GM23338 (cell line): ENCODE measurements at regions not wholly inside any gene's neighbourhood (a gene's known extent, or its start where the extent isn't known, plus 50 kb on each side); places are given as distances from the start of the nearest gene placed in this dataset.

ENCODE experiments used
- ATAC-seq: fragments of 200-7000 bp; cut with Tn5 transposase; 3 replicates; pipeline ENCODE4 v1.9.1; 2020
- DNase-seq: peaks from one replicate; pipeline ENCODE4 v3.0.0-alpha.2; 2015; ENCODE audit warnings: low spot score
- H2AFZ ChIP-seq: fragments of 200-600 bp; sonication (generic); 2 replicates; pipeline ENCODE4 v1.8.0; 2016; ENCODE audit warnings: antibody characterized with exemption, mild to moderate bottlenecking, moderate library complexity
- H3F3A ChIP-seq: fragments of 200-600 bp; sonication (generic); replicated peaks from 2 replicates; pipeline ENCODE4 v1.8.0; 2017; ENCODE audit warnings: antibody characterized with exemption, mixed run types, low read depth
- H3K27ac ChIP-seq: fragments of 200-600 bp; sonication (generic); 2 replicates; pipeline ENCODE4 v1.6.1; 2016; ENCODE audit warnings: low read depth
- H3K27me3 ChIP-seq: fragments of 200-600 bp; sonication (generic); 2 replicates; pipeline ENCODE4 v1.8.0; 2016; ENCODE audit warnings: mild to moderate bottlenecking, mixed run types, moderate library complexity; ENCODE audit not compliant: insufficient read depth
- H3K36me3 ChIP-seq: fragments of 200-600 bp; sonication (generic); 2 replicates; pipeline ENCODE4 v1.8.0; 2016; ENCODE audit warnings: mild to moderate bottlenecking; ENCODE audit not compliant: insufficient read depth
- H3K4me1 ChIP-seq: fragments of 200-600 bp; sonication (generic); 2 replicates; pipeline ENCODE4 v1.8.0; 2016; ENCODE audit warnings: mild to moderate bottlenecking, moderate library complexity; ENCODE audit not compliant: insufficient read depth
- H3K4me2 ChIP-seq: fragments of 200-600 bp; sonication (generic); 2 replicates; pipeline ENCODE4 v1.7.1; 2017; ENCODE audit warnings: mixed run types
- H3K4me3 ChIP-seq: fragments of 200-600 bp; sonication (generic); 2 replicates; pipeline ENCODE4 v1.6.1; 2016; ENCODE audit warnings: mixed run types
- H3K79me2 ChIP-seq: fragments of 200-600 bp; sonication (generic); replicated peaks from 2 replicates; pipeline ENCODE4 v1.8.0; 2017; ENCODE audit warnings: mild to moderate bottlenecking; ENCODE audit not compliant: insufficient read depth
- H3K9me2 ChIP-seq: fragments of 200-600 bp; sonication (generic); 2 replicates; pipeline ENCODE4 v1.8.0; 2017; ENCODE audit not compliant: insufficient read depth
- H4K20me1 ChIP-seq: fragments of 200-600 bp; sonication (generic); replicated peaks from 2 replicates; pipeline ENCODE4 v1.8.0; 2017; ENCODE audit warnings: mild to moderate bottlenecking; ENCODE audit not compliant: insufficient read depth
- H3K27ac Mint-ChIP-seq: 2 replicates; pipeline ENCODE4 v1.8.0; 2020; ENCODE audit warnings: inconsistent platforms, mild to moderate bottlenecking, moderate library complexity, mixed read lengths
- H3K27me3 Mint-ChIP-seq: 3 replicates; pipeline ENCODE4 v1.8.0; 2022; ENCODE audit warnings: low read depth, mild to moderate bottlenecking, moderate library complexity, mixed read lengths, inconsistent platforms; ENCODE audit not compliant: insufficient read depth, poor library complexity
- H3K36me3 Mint-ChIP-seq: 3 replicates; pipeline ENCODE4 v1.8.0; 2021; ENCODE audit warnings: low read depth, mild to moderate bottlenecking, inconsistent platforms, moderate library complexity, mixed read lengths
- H3K4me1 Mint-ChIP-seq: 3 replicates; pipeline ENCODE4 v1.8.0; 2020; ENCODE audit warnings: mild to moderate bottlenecking, inconsistent platforms, mixed read lengths
- H3K4me3 Mint-ChIP-seq: 3 replicates; pipeline ENCODE4 v1.8.0; 2021; ENCODE audit warnings: moderate library complexity, mild to moderate bottlenecking, inconsistent platforms, mixed read lengths
- H3K9me3 Mint-ChIP-seq: 3 replicates; pipeline ENCODE4 v1.8.0; 2020; ENCODE audit warnings: moderate library complexity, mild to moderate bottlenecking, inconsistent platforms, mixed read lengths
- CREB1 ChIP-seq: fragments of 250-450 bp; sonication (Bioruptor Pico); IDR thresholded peaks from 2 replicates; pipeline ENCODE4 v1.5.0; 2020; ENCODE audit warnings: low read depth, mild to moderate bottlenecking, moderate library complexity
- CTCF ChIP-seq, 2 experiments: fragments of 200-600 bp in 1 of 2; sonication (generic) in 1 of 2; conservative IDR thresholded peaks; 2 replicates each; pipeline versions ENCODE4 v1.5.1 to v1.6.1; 2016 to 2017; ENCODE audit warnings: antibody characterized with exemption in 2 of 2, low read depth in 2 of 2, mild to moderate bottlenecking in 2 of 2, moderate library complexity in 1 of 2
- ETS1 ChIP-seq: IDR thresholded peaks from 2 replicates; pipeline ENCODE4 v1.6.1; 2016; ENCODE audit warnings: antibody characterized with exemption
- EZH2 ChIP-seq: fragments of 200-600 bp; sonication (generic); IDR thresholded peaks from one replicate; pipeline ENCODE4 v1.8.0; 2017; ENCODE audit warnings: antibody characterized with exemption, mild to moderate bottlenecking, low read depth; ENCODE audit not compliant: unreplicated experiment
- JUNB ChIP-seq: IDR thresholded peaks from one replicate; pipeline ENCODE4 v1.6.1; 2016; ENCODE audit warnings: antibody characterized with exemption; ENCODE audit not compliant: unreplicated experiment
- POLR2AphosphoS5 ChIP-seq: IDR thresholded peaks from 2 replicates; pipeline ENCODE4 v1.6.1; 2016; ENCODE audit warnings: antibody characterized with exemption, low read depth
- REST ChIP-seq: IDR thresholded peaks from one replicate; pipeline ENCODE4 v1.6.1; 2018; ENCODE audit warnings: antibody characterized with exemption; ENCODE audit not compliant: unreplicated experiment
- STAT1 ChIP-seq: IDR thresholded peaks from one replicate; pipeline ENCODE4 v1.6.1; 2016; ENCODE audit warnings: antibody characterized with exemption; ENCODE audit not compliant: unreplicated experiment
- ZNF114 ChIP-seq: fragments of 250-450 bp; sonication (Bioruptor Pico); IDR thresholded peaks from 2 replicates; pipeline ENCODE4 v1.5.0; 2020; ENCODE audit warnings: mild to moderate bottlenecking, moderate library complexity
- ZNF331 ChIP-seq: fragments of 250-450 bp; sonication (Bioruptor Pico); IDR thresholded peaks from 2 replicates; pipeline ENCODE4 v1.5.0; 2020; ENCODE audit warnings: low read depth, mild to moderate bottlenecking, moderate library complexity
- ZNF462 ChIP-seq: fragments of 250-450 bp; sonication (Bioruptor Pico); IDR thresholded peaks from 2 replicates; pipeline ENCODE4 v1.5.0; 2020; ENCODE audit warnings: mild to moderate bottlenecking, moderate library complexity

GRCh38 chr11:57056735-57057134, 68.0 kb downstream of the OR5AK2 start (continued):
- TF ChIP-seq CTCF (conservative IDR thresholded peaks at IDR 0.05; ENCODE audit: low read depth in 2 of 2) = no peak

GRCh38 chr11:57057561-57057960, 68.8 kb downstream of the OR5AK2 start:
- Mint-ChIP-seq H3K4me1 (no peaks in the 10 kb centered on the region), H3K27me3 (no peaks in the 10 kb centered on the region), H3K36me3 (peaks cover 16% of the 10 kb centered on the region; the same call in 2 of the 3 replicates), H3K4me3 (no peak overlapping the region), H3K27ac (no peak overlapping the region), H3K9me3 (peaks cover 30% of the 10 kb centered on the region)
- Histone ChIP-seq H3K4me3 (no peak overlapping the region), H4K20me1 (no peaks in the 10 kb centered on the region), H3K27ac (no peak overlapping the region), H3K27me3 (no peaks in the 10 kb centered on the region), H3K36me3 (no peaks in the 10 kb centered on the region), H3K9me2 (no peaks in the 10 kb centered on the region), H3K4me1 (no peaks in the 10 kb centered on the region), H3K79me2 (no peaks in the 10 kb centered on the region), H2AFZ (no peak overlapping the region), H3K4me2 (no peak overlapping the region), H3F3A (no peaks in the 10 kb centered on the region)
- DNase-seq (no peak), ATAC-seq (no peak)
- no peak for TF ChIP-seq CTCF (conservative IDR thresholded peaks at IDR 0.05; ENCODE audit: low read depth in 2 of 2)
- no peak for TF ChIP-seq CREB1 (CRISPR knock-in tag)
- no peak for TF ChIP-seq ZNF114 (CRISPR knock-in tag)
- no peak for TF ChIP-seq ZNF331
- no peak for TF ChIP-seq POLR2AphosphoS5
- no peak for TF ChIP-seq JUNB
- no peak for TF ChIP-seq STAT1
- TF ChIP-seq EZH2 = no peak
- no peak for TF ChIP-seq REST
- TF ChIP-seq ZNF462 (CRISPR knock-in tag) = no peak
- no peak for TF ChIP-seq ETS1
